HEK293 (cell line): ENCODE measurements at regions not wholly inside any gene's neighbourhood (a gene's known extent, or its start where the extent isn't known, plus 50 kb on each side); places are given as distances from the start of the nearest gene placed in this dataset.

ENCODE experiments used
- ELK4 ChIP-seq: IDR thresholded peaks from 2 replicates; pipeline ENCODE4 v1.6.1; 2011; ENCODE audit warnings: mild to moderate bottlenecking, low read depth, low read length, borderline replicate concordance
- KLF9 ChIP-seq: fragments of 450-650 bp; formaldehyde crosslinking; IDR thresholded peaks from 2 replicates; pipeline ENCODE4 v1.5.1; 2016; ENCODE audit warnings: missing biosample characterization, missing genetic modification characterization, low read depth
- OVOL3 ChIP-seq: fragments of 450-650 bp; formaldehyde crosslinking; IDR thresholded peaks from 2 replicates; pipeline ENCODE4 v1.5.1; 2016; ENCODE audit warnings: missing biosample characterization, missing genetic modification characterization
- RBAK ChIP-seq: fragments of 450-650 bp; formaldehyde crosslinking; IDR thresholded peaks from 2 replicates; pipeline ENCODE4 v1.5.1; 2016; ENCODE audit warnings: missing biosample characterization, missing genetic modification characterization
- TSHZ1 ChIP-seq: fragments of 450-650 bp; formaldehyde crosslinking; IDR thresholded peaks from 2 replicates; pipeline ENCODE4 v1.5.1; 2016; ENCODE audit warnings: missing biosample characterization, missing genetic modification characterization, borderline replicate concordance
- WT1 ChIP-seq: fragments of 450-650 bp; formaldehyde crosslinking; IDR thresholded peaks from 2 replicates; pipeline ENCODE4 v1.5.1; 2016; ENCODE audit warnings: missing biosample characterization, missing genetic modification characterization
- ZBTB21 ChIP-seq: fragments of 450-650 bp; formaldehyde crosslinking; IDR thresholded peaks from 2 replicates; pipeline ENCODE4 v1.5.1; 2017; ENCODE audit warnings: missing biosample characterization, missing genetic modification characterization
- ZNF10 ChIP-seq: fragments of 450-650 bp; formaldehyde crosslinking; IDR thresholded peaks from 2 replicates; pipeline ENCODE4 v1.5.1; 2017; ENCODE audit warnings: missing biosample characterization, missing genetic modification characterization
- ZNF132 ChIP-seq: fragments of 450-650 bp; formaldehyde crosslinking; IDR thresholded peaks from 2 replicates; pipeline ENCODE4 v1.5.1; 2017; ENCODE audit warnings: missing biosample characterization, missing genetic modification characterization, borderline replicate concordance
- ZNF148 ChIP-seq: fragments of 450-650 bp; formaldehyde crosslinking; IDR thresholded peaks from 2 replicates; pipeline ENCODE4 v1.5.0; 2017; ENCODE audit warnings: missing biosample characterization, missing genetic modification characterization, borderline replicate concordance
- ZNF16 ChIP-seq: fragments of 450-650 bp; formaldehyde crosslinking; IDR thresholded peaks from 2 replicates; pipeline ENCODE4 v1.5.1; 2016; ENCODE audit warnings: low read depth, missing biosample characterization, missing genetic modification characterization
- ZNF280D ChIP-seq: fragments of 450-650 bp; formaldehyde crosslinking; IDR thresholded peaks from 2 replicates; pipeline ENCODE4 v1.5.1; 2016; ENCODE audit warnings: missing biosample characterization, missing genetic modification characterization
- ZNF362 ChIP-seq: fragments of 450-650 bp; formaldehyde crosslinking; IDR thresholded peaks from 2 replicates; pipeline ENCODE4 v1.5.1; 2016; ENCODE audit warnings: missing biosample characterization, missing genetic modification characterization
- ZNF501 ChIP-seq: fragments of 450-650 bp; formaldehyde crosslinking; IDR thresholded peaks from 2 replicates; pipeline ENCODE4 v1.5.1; 2016; ENCODE audit warnings: missing biosample characterization, missing genetic modification characterization
- ZNF549 ChIP-seq: fragments of 450-650 bp; IDR thresholded peaks from 2 replicates; pipeline ENCODE4 v1.5.1; 2018; ENCODE audit warnings: missing biosample characterization, missing genetic modification characterization, mild to moderate bottlenecking, inconsistent platforms, moderate library complexity
- ZNF610 ChIP-seq: fragments of 450-650 bp; formaldehyde crosslinking; IDR thresholded peaks from 2 replicates; pipeline ENCODE4 v1.5.1; 2016; ENCODE audit warnings: missing biosample characterization, missing genetic modification characterization, borderline replicate concordance
- ZNF624 ChIP-seq: fragments of 450-650 bp; formaldehyde crosslinking; IDR thresholded peaks from 2 replicates; pipeline ENCODE4 v1.5.1; 2017; ENCODE audit warnings: missing biosample characterization, missing genetic modification characterization
- ZNF660 ChIP-seq: fragments of 450-650 bp; IDR thresholded peaks from 2 replicates; pipeline ENCODE4 v1.5.1; 2018; ENCODE audit warnings: missing biosample characterization, mild to moderate bottlenecking, missing genetic modification characterization
- ZNF670 ChIP-seq: fragments of 450-650 bp; formaldehyde crosslinking; IDR thresholded peaks from 2 replicates; pipeline ENCODE4 v1.5.1; 2016; ENCODE audit warnings: missing biosample characterization, missing genetic modification characterization, low read depth
- ZNF692 ChIP-seq: fragments of 450-650 bp; formaldehyde crosslinking; IDR thresholded peaks from 2 replicates; pipeline ENCODE4 v1.5.1; 2016; ENCODE audit warnings: missing biosample characterization, missing genetic modification characterization
- ZSCAN4 ChIP-seq: fragments of 450-650 bp; formaldehyde crosslinking; IDR thresholded peaks from 2 replicates; pipeline ENCODE4 v1.5.1; 2017; ENCODE audit warnings: missing biosample characterization, missing genetic modification characterization
- ZSCAN5A ChIP-seq: fragments of 450-650 bp; formaldehyde crosslinking; IDR thresholded peaks from 2 replicates; pipeline ENCODE4 v1.5.1; 2016; ENCODE audit warnings: missing biosample characterization, missing genetic modification characterization
- ZXDB ChIP-seq: fragments of 450-650 bp; formaldehyde crosslinking; IDR thresholded peaks from 2 replicates; pipeline ENCODE4 v1.5.1; 2016; ENCODE audit warnings: missing biosample characterization, missing genetic modification characterization

GRCh38 chrX:149145845-149146285, 359.2 kb downstream of the IDS start (continued):
- TF ChIP-seq ZNF280D (tag by site-specific recombination) (no peak), ZNF660 (tag by site-specific recombination) (peak; percentile 48; the same call in 1 of the 2 replicates), ZXDB (tag by site-specific recombination) (no peak), ZNF501 (tag by site-specific recombination) (no peak), ZNF362 (tag by site-specific recombination) (no peak), ZNF549 (no peak), ZNF624 (tag by site-specific recombination) (no peak), ZNF148 (no peak), ZNF610 (no peak), ZNF10 (no peak), ZNF16 (no peak), OVOL3 (no peak), ZSCAN5A (tag by site-specific recombination) (no peak), KLF9 (tag by site-specific recombination) (no peak), ZNF670 (tag by site-specific recombination) (no peak), ZNF692 (tag by site-specific recombination) (no peak), ZNF132 (no peak), ZSCAN4 (tag by site-specific recombination) (no peak), RBAK (tag by site-specific recombination) (no peak), ZBTB21 (tag by site-specific recombination) (no peak), ELK4 (no peak), TSHZ1 (tag by site-specific recombination) (no peak), WT1 (peak; percentile 84)
